ENCODE measurements at regions not wholly inside any gene's neighbourhood (a gene's known extent, or its start where the extent isn't known, plus 50 kb on each side); places are given as distances from the start of the nearest gene placed in this dataset.
"Not testable (repeated sequence)": the region's sequence is repeated elsewhere in the genome, so short reads cannot be mapped to it uniquely, and the experiment has no call there.

DNA sequence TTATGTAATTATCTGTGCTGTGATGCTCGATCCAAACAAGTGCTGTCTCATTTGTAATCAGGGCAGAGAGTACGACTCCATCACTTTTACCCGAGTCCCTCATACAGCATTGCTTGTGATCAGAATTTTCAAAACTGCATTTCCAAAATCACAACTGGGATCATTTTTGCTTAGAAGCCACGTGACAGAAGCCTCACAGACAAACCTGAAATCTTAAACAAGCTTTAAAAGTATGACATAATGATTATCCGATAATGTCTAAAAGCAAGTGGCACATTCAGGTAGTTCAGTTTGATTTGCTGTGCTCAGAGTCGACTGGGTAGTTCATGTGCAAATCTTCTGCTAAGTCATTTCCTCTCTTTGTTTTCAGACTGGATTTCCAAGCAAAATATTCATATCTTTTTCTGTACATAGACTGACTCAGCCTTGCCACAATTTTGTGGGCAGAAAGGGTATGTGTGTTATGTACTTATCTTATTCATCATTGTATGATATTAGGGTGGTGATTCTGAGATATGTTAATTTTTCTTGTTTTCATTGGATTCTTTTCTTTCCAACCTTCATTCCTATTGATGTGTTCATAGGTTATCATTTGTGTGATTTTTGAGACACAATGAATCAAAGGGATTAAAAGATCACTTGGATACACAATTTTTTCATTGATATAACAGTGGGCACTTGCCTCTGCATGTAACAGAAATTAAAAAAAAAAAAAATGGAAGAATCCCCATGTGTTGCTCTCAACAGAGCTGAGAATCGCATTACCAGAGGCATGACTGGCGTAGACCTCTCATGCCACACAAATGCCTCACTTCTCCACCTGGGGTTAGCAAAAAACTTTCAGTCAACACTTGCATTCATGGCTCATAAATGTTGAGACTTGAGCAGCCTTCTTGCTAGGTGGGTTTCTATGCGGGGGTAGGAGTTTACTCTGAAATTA, 355.7 kb downstream of the LTN1 start:
- DNase-seq: no peak

- no peak for DNase-seq
Measured at GRCh38 chr21:28635541-28635940, 357.1 kb downstream of the LTN1 start.

DNA sequence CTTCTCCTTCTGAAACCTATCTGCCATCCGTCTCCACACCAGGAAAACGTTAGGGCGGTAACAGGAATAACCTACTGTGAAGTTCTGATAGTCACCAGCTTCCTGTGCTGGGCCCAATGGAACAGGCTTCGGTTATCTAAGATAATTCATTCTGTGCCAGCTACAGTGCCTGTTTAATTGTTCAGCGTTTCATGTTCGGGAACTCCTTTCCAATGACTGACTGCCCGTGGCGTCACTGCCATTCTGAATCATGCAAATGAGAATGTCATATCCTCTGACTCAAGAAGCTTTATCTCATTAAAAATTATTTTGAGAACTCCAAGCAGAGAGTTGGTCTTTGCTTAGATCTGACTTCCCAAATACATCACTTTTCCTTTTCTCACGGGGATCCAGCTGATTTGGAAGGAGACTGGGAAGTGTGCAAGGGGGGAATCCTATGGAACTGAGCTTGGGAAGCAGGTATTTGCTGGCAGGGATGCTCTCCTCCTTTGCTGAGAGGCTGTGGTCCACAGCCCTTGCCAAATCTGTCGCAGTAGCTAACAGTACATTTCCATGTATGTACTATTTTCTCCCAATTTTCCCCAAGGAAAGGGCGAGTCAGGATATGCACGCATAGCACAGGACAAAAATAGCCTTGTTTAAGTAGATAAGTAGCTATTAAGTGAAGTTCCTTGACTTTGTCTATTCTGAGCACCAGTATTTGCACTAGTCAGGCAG, 358.7 kb downstream of the LTN1 start:
- DNase-seq: no peak

- DNase-seq: no peak
Measured at GRCh38 chr21:28632755-28633408, 359.8 kb downstream of the LTN1 start.

- DNase-seq: no peak
Measured at GRCh38 chr21:28627691-28628090, 365.0 kb downstream of the LTN1 start.

GRCh38 chr21:28627261-28627660, 365.4 kb downstream of the LTN1 start:
- DNase-seq: no peak

DNA sequence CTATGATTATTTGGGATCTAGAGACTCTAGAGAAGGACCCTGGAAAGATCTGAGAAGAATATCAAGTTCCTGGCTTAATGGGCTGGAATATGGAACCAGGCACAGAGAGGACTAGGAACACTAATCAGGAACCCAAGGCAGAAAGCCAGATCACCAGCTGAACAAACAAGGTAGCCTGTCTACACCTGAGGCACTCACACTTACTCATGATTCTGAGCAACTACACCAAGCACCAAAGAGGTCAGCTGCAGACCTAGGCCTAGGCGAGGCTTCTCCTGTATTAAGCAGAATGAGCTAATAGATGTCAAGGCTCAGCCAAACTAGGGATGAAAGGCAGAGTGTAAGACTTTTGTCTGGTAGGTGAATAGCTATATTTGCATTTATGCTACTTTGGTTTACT, 368.1 kb downstream of the LTN1 start:
- DNase-seq: no peak

DNA sequence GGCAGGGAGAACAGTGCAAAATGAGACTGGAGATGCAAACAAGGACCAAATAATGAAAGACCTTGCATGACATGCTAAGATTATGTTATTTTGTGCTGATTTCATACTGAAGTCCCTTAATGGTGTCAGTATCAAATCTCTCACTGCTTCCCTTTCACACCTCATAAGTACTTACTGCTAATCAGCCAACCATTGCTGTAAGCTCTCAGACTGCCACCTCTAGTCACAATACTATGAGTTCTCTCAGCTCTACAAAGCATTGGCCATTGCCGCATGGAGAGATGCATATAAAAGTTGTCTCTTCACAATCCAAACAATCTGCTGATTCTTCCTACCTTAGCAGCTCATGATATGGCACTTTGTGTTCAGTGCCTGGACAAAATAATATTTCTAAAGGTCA, 375.4 kb downstream of the LTN1 start:
- DNase-seq: no peak

GRCh38 chr21:28615276-28615675, 377.4 kb downstream of the LTN1 start:
- DNase-seq: no peak

DNA sequence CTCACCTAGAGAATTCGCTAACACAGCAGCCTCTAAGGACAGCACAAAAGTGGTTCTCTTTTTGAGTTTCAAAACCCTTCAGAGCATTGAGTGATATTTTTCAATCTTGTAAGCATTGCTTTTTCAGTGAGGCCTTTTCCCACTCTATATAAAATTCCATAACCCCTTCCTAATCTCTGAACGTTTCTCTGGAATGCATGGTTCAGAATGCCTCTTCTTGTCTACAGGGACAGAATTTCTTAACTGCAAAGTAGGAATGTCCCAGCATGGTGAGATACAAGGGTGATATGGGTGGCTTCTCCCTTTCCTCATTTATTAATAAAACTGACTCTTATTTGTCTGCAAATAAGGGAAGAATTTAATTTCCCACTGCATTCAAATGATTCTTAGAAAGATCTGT, 377.9 kb downstream of the LTN1 start:
- no peak for DNase-seq

DNA sequence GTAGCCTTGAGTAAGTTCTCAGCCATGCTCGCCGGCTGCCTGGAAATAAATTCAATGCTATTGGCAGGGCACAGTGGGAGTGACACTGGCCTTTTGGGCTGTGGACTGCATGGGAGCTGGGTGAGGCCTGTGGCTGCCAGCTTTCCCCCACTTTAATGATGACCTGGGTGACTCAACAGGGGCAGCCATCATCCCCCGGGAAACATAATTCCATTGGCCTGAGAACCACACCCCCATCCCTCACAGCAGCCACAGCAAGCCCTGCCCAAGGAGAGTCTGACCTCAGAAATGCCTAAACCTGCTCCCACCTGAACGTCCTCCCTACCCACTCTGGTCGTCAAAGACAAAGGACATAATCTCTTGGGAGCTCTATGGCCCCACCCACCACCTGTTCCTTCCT, 384.0 kb downstream of the LTN1 start:
- no peak for DNase-seq

- no peak for DNase-seq
Measured at GRCh38 chr21:28607545-28607944, 385.1 kb downstream of the LTN1 start.

GRCh38 chr21:28604946-28605537, 387.6 kb downstream of the LTN1 start:
- peak in 1 of 2 donors; percentile 43 for DNase-seq

DNA sequence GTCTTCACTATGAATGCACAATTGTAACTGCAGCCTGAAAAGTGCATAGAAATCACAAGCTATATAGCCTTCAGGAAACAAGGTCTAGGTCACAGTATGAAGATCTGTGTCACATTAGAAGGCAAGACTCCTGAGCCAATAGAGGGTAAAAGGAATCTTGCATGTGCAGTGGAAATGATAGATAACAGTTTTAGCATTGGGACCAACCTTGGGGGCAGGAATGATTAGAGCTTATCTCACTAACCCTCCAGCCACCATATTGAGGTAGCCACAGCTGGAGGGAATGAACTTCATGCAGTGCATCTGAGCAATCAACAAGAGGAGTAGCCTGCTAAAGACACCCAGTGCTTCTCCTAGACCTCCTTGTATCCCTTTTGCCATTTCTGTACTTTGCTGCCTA, 390.1 kb downstream of the LTN1 start:
- no peak for DNase-seq

GRCh38 chr21:28598214-28598613, 394.5 kb downstream of the LTN1 start:
- no peak for DNase-seq

GRCh38 chr21:28592205-28592865, 400.3 kb downstream of the LTN1 start:
- DNase-seq: no peak

- no peak for DNase-seq
Measured at GRCh38 chr21:28590676-28591075, 402.0 kb downstream of the LTN1 start.

- DNase-seq: no peak
Measured at GRCh38 chr21:28590026-28590425, 402.7 kb downstream of the LTN1 start.

- DNase-seq: no peak
Measured at GRCh38 chr21:28588997-28589396, 403.7 kb downstream of the LTN1 start.

- DNase-seq: no peak
Measured at GRCh38 chr21:28587748-28588147, 404.9 kb downstream of the LTN1 start.

- no peak for DNase-seq
Measured at GRCh38 chr21:28581976-28582375, 410.7 kb downstream of the LTN1 start.

DNA sequence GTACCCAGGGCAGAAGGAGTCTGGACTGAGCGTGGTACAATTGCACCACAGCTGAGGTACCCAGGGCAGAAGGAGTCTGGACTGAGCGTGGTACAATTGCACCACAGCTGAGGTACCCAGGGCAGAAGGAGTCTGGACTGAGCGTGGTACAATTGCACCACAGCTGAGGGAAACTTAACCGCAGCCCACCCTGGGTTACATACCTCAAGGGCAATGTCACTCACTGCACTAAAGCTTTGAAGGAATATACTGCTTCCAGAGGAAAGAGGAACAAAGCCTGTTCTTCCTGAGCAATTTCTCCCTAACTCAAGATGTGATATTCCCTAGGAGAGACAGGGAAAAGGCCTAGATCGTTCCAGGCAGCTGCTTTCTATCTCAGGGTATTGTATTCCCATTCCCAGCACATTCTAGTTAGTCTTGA, 411.4 kb downstream of the LTN1 start:
- DNase-seq: not testable (repeated sequence)

GRCh38 chr21:28580585-28580984, 412.1 kb downstream of the LTN1 start:
- DNase-seq: no peak
